SU-DHL-6 (cell line): ENCODE measurements at regions not wholly inside any gene's neighbourhood (a gene's known extent, or its start where the extent isn't known, plus 50 kb on each side); places are given as distances from the start of the nearest gene placed in this dataset.

ENCODE experiments used
- EZH2phosphoT487 ChIP-seq: fragments of 200-600 bp; sonication (generic), shearing (Covaris generic); conservative IDR thresholded peaks from 2 replicates; pipeline ENCODE4 v1.6.1; 2018; ENCODE audit warnings: mild to moderate bottlenecking, antibody characterized with exemption, low read length, moderate library complexity, mixed read lengths
- TF ChIP-seq, protein P1 (sequence below): fragments of 200-600 bp; sonication (generic); IDR thresholded peaks from one replicate; pipeline ENCODE4 v1.5.1; 2017; ENCODE audit warnings: antibody characterized with exemption, mild to moderate bottlenecking, low read length, moderate library complexity; ENCODE audit not compliant: insufficient read depth, poor library complexity, severe bottlenecking

DNA sequence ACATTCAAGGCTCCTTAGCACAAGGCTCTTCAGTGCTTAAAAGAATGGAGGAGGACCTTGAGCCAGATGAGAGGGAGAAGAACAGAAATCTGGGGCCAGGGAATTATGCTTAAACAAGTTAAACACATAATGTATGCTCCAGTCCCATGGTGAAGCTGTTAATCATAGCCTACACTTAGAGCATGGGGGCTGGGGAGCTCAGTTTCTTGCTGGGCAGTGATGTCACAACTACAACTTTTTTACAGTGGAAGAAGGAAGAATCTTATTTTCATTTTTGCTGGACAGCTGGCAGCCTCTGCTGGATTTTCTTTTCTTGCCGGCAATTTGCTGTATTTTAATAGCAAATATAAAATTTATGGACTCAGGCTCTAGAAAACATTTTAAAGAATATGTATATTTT lies 432.5 kb downstream of the CD109 start:
- TF ChIP-seq, protein P1, sequence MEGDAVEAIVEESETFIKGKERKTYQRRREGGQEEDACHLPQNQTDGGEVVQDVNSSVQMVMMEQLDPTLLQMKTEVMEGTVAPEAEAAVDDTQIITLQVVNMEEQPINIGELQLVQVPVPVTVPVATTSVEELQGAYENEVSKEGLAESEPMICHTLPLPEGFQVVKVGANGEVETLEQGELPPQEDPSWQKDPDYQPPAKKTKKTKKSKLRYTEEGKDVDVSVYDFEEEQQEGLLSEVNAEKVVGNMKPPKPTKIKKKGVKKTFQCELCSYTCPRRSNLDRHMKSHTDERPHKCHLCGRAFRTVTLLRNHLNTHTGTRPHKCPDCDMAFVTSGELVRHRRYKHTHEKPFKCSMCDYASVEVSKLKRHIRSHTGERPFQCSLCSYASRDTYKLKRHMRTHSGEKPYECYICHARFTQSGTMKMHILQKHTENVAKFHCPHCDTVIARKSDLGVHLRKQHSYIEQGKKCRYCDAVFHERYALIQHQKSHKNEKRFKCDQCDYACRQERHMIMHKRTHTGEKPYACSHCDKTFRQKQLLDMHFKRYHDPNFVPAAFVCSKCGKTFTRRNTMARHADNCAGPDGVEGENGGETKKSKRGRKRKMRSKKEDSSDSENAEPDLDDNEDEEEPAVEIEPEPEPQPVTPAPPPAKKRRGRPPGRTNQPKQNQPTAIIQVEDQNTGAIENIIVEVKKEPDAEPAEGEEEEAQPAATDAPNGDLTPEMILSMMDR, result no peak
- TF ChIP-seq EZH2phosphoT487, result no peak
